HG02970 (cell line): ENCODE measurements at regions not wholly inside any gene's neighbourhood (a gene's known extent, or its start where the extent isn't known, plus 50 kb on each side); places are given as distances from the start of the nearest gene placed in this dataset.
"Not testable (repeated sequence)": the region's sequence is repeated elsewhere in the genome, so short reads cannot be mapped to it uniquely, and the experiment has no call there.

Experiments used
- ATAC-seq: cut with Tn5 transposase; IDR thresholded peaks from one replicate; pipeline ENCODE4 v1.9.1; 2021; ENCODE audit warnings: mild to moderate bottlenecking, moderate library complexity, moderate number of reproducible peaks; ENCODE audit not compliant: unreplicated experiment, low FRiP score

DNA sequence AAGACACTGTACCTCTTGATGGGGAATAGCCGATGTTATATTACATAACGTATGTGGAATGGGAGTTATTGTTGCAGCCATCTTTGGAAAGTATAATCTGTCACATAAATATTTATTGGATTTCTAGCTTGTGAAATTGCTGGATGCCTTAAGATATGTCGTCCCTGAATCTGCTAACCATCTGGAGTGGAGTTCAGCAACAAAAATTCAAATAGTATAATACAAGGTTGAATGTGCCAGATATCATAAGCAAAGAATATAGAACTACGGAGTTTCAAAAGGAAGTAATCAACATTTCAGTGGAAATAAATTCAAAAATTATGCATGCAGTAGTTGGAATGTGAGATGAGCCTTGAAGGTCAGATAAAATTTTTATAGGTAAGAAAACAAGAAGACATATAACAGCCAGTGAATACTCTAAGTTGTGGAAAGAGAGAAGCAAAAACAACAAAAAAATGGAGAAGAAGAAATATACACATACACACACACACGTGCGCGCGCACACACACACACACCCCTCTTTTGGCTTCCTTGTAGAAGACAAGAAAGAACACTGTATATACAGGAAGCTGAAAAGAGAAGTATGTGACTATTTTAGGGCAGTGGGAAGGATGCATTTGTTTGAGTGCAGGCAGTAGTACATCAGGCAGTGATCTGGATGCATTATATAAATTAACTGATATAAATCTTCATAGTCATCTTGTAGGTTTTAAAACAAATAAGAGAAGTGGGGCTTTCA, 516.7 kb downstream of the KCNT2 start:
- no peak for ATAC-seq

GRCh38 chr1:196090226-196090625, 518.0 kb downstream of the KCNT2 start:
- ATAC-seq = no peak

GRCh38 chr1:196088541-196088940, 519.7 kb downstream of the KCNT2 start:
- no peak for ATAC-seq

GRCh38 chr1:196078691-196079090, 529.5 kb downstream of the KCNT2 start:
- no peak for ATAC-seq

DNA sequence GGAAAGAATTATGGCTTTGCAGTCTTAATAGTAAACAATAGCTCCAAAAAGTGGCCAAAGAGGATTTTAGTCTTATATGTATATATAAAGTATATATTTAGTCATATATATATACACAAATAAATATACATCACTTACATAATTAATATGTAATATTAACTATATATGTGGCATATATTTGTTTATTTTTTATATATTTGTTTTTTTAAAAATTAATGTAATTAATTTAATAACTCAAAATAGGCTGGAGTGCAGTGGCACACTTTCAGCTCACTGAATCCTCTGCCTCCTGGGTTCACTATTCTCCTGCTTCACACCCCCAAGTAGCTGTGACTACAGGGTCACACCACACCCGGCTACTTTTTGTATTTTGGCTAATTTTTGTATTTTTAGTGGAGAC, 532.6 kb downstream of the KCNT2 start:
- ATAC-seq = no peak

GRCh38 chr1:196074182-196074581, 534.1 kb downstream of the KCNT2 start:
- ATAC-seq = no peak

GRCh38 chr1:196071447-196071846, 536.8 kb downstream of the KCNT2 start:
- ATAC-seq = no peak

- ATAC-seq = no peak
These were observed 537.3 kb downstream of the KCNT2 start for GRCh38 chr1:196070940-196071339.

GRCh38 chr1:196063952-196064351, 544.3 kb downstream of the KCNT2 start:
- no peak for ATAC-seq

DNA sequence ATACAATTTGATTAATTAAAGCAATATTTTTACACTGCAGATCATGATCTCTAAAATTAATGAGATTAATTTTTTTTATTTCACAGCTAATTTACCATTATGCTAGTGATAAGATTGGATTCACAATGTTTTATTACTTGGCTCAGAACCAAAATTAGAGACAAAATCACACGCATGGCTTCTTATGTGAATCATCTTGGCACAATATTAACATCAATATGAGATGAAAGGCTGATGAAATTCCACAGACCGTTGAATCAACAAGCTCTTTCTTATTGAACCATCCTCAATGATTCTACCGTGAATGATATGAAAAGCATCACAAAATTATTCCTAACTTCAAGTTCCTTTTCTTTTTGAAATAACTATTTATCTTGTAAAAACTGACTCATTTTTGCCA, 544.9 kb downstream of the KCNT2 start:
- ATAC-seq = no peak

DNA sequence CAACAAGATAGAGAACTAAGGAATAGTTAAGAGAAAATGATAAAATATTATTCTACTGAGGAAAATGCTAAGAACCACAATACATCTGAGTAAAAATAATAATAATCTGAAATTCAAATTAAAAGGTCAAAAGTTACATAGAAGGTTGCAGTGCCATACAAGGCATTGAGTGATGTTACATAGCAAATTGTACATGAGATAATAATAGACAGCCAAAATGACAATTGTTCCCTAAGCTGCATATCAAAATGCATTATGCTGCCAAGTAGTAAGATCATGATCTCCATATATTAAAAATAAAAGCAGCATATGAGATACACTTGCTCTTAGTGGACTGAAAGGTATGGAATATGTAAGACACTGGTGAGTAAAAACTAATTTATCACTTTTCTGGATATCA, 547.7 kb downstream of the KCNT2 start:
- ATAC-seq = no peak

- no peak for ATAC-seq
These were observed 549.0 kb downstream of the KCNT2 start for GRCh38 chr1:196059210-196059609.

GRCh38 chr1:196056966-196057365, 551.3 kb downstream of the KCNT2 start:
- no peak for ATAC-seq

GRCh38 chr1:196049407-196049806, 558.8 kb downstream of the KCNT2 start:
- ATAC-seq = no peak

DNA sequence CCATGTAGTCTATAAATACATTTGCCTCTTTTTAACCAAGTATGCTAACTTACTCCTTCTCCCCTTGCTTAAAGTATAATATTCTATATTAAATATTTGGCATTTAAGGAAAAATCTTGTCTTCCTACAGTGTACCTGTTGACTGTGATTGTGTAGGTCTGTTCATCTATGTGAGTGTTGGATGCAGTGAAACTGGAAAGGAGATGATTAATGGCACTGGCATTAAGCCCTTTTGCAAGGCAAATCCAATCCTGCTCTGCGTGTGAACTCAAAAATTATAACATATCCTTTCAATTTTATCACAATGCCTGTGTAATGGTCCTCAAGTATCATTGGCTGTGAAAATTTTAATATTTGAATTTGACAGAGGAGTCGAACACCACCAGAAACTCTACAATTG, 565.0 kb downstream of the KCNT2 start:
- no peak for ATAC-seq

DNA sequence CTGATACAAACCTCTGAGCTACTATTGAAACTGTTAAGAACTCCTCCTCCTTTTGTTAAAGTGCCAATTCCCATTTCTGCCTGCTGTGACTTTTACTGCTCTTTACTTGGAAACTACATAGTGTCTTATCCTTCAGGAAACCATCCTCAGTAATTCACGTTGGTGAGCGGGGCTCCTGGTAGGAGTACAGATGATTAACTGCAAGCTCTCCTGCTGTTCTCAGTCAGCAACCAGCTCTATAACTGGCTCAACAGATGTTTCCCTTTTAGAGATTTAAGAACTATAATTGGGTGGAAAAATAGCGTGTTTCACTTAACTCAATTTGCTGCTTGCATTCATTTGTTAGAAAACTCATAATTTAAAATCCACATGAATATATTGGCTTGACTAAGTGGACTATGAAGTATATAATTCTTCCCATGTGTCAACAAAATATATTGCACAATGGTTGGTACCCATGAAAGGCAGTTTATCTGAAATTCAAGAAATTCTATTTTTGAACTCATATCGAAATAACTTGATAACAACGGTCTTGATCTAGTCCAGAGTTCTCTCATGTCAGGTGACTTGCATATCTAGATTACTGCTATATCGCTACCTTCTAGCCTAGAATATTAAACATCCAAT, 574.0 kb downstream of the KCNT2 start:
- no peak for ATAC-seq

DNA sequence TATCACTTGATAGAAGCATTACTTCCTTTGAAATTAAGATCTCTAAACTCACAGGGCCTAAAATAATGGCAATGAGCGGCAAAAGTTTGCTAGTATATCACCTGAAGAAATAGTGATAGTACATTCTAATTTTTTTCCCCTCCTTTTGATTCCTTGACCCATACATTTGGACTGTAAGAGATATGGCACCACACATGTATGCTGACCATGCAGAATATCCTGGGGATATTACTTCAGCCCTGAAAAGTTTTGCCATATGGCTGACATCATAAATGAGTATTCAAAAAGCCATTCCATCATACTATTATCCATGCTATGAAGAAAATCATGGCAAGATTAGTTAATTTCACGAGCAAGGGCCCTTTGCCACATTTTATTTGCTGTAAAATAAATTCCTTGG, 576.9 kb downstream of the KCNT2 start:
- ATAC-seq = not testable (repeated sequence)

DNA sequence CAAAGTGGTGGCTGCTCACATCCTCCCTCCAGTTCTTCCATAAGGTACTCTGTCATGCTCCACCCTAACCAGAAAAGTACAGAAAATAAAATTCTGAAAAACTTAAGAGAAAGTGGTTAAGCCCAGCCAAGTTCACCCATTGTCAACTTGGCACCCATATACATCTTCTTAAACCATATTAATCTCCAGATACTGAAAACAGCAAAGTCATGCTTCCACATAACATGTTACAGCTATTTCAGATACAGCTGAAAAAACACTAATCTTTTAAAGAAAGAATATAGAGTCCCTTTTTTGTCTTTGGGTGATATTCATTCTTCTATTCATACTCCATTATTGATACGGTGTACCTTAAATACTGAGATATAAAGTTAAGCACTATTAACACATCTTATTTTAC, 577.8 kb downstream of the KCNT2 start:
- no peak for ATAC-seq

GRCh38 chr1:196029410-196029809, 578.8 kb downstream of the KCNT2 start:
- ATAC-seq = no peak

- ATAC-seq = no peak
These were observed 581.1 kb downstream of the KCNT2 start for GRCh38 chr1:196027127-196027526.

DNA sequence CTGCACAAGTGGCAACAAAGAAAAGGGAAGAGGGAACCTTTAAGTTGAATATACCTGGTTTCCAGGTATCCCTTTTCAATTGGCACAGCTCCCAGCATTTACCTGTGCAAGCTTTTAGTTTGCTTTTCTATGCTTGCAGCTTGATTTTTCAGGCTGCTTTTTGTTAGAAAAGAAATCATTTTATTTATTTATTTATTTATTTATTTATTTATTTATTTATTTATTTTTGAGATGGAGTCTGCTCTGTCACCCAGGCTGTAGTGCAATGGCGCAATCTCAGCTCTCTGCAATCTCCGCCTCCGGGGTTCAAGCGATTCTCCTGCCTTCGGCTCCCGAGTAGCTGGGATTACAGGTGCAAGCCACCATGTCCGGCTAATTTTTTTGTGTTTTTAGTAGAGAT, 587.1 kb downstream of the KCNT2 start:
- ATAC-seq = not testable (repeated sequence)

DNA sequence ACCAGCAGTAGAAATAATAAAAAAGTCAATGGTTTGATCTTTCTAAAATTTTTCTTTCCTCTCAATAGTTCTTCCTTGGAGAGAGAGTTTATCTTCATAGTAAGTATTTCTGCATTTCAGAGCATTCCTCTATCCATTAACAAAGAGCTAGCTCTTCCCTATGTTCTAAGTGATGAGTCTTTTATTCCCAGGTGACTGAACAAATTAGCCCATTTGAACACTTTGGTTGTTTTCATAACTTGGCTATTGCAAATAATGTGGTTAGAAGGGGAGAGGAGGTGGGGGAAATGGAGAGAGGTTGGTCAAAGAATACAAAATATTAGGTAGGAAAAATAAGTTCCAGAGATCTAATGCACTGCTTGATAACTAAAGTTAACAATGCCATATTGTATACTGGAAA, 598.9 kb downstream of the KCNT2 start:
- no peak for ATAC-seq
